ENCODE measurements at regions not wholly inside any gene's neighbourhood (a gene's known extent, or its start where the extent isn't known, plus 50 kb on each side); places are given as distances from the start of the nearest gene placed in this dataset.

DNA sequence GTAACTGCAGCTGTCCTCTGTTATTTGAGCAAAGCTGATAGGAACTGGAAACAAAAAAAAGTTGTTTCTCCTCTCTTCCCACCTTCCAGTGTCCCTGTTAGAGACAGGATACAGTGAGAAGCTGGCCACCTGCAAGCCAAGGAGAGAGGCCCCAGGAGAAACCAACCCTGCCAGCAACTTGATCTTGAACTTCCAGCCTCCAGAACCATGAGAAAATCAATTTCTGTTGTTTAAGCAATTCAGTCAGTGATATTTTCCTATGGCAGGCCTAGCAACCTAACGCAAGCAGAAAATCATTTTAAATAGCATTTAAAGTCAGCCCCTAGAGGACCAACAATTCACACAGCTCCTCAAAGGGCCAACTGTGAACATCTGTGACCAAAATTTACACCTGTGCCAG lies 291.3 kb downstream of the OXSM start:
- TF ChIP-seq, protein P1, sequence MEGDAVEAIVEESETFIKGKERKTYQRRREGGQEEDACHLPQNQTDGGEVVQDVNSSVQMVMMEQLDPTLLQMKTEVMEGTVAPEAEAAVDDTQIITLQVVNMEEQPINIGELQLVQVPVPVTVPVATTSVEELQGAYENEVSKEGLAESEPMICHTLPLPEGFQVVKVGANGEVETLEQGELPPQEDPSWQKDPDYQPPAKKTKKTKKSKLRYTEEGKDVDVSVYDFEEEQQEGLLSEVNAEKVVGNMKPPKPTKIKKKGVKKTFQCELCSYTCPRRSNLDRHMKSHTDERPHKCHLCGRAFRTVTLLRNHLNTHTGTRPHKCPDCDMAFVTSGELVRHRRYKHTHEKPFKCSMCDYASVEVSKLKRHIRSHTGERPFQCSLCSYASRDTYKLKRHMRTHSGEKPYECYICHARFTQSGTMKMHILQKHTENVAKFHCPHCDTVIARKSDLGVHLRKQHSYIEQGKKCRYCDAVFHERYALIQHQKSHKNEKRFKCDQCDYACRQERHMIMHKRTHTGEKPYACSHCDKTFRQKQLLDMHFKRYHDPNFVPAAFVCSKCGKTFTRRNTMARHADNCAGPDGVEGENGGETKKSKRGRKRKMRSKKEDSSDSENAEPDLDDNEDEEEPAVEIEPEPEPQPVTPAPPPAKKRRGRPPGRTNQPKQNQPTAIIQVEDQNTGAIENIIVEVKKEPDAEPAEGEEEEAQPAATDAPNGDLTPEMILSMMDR (IDR thresholded peaks at IDR 0.05; ENCODE audit: low read depth, low read length) = no peak
- TF ChIP-seq EZH2phosphoT487 (IDR thresholded peaks at IDR 0.05; ENCODE audit: low read depth) = no peak

Data from OCI-LY3 (cell line).